DMS79 treated with DMSO at 0.1 percent for 48 hours (cell line): ENCODE measurements at regions not wholly inside any gene's neighbourhood (a gene's known extent, or its start where the extent isn't known, plus 50 kb on each side); places are given as distances from the start of the nearest gene placed in this dataset.

ENCODE experiments used
- DNase-seq: peaks from one replicate; lab custom pipeline; 2025; lab: John Stamatoyannopoulos, UW

GRCh38 chr6:44500074-44500473, 112.6 kb downstream of the CDC5L start:
- DNase-seq = no peak

- no peak for DNase-seq
Observed at GRCh38 chr6:44503471-44503870, 116.0 kb downstream of the CDC5L start.

- DNase-seq = no peak
Observed at GRCh38 chr6:44504301-44504791, 116.8 kb downstream of the CDC5L start.

GRCh38 chr6:44505751-44506150, 118.2 kb downstream of the CDC5L start:
- no peak for DNase-seq

GRCh38 chr6:44507014-44507413, 119.5 kb downstream of the CDC5L start:
- no peak for DNase-seq

GRCh38 chr6:44508646-44509045, 121.1 kb downstream of the CDC5L start:
- no peak for DNase-seq

- DNase-seq = no peak
Observed at GRCh38 chr6:44511126-44511525, 123.6 kb downstream of the CDC5L start.

- DNase-seq = peak; percentile 65
Observed at GRCh38 chr6:44512868-44513741, 125.6 kb downstream of the CDC5L start.

- no peak for DNase-seq
Observed at GRCh38 chr6:44514085-44514484, 126.6 kb downstream of the CDC5L start.

GRCh38 chr6:44514576-44515193, 127.2 kb downstream of the CDC5L start:
- no peak for DNase-seq

- DNase-seq = no peak
Observed at GRCh38 chr6:44522871-44523270, 135.4 kb downstream of the CDC5L start.

GRCh38 chr6:44524476-44525227, 137.1 kb downstream of the CDC5L start:
- DNase-seq = no peak

- DNase-seq = no peak
Observed at GRCh38 chr6:44525761-44526351, 138.3 kb downstream of the CDC5L start.

GRCh38 chr6:44527181-44527580, 139.7 kb downstream of the CDC5L start:
- DNase-seq = no peak

- no peak for DNase-seq
Observed at GRCh38 chr6:44527583-44528369, 140.3 kb downstream of the CDC5L start.

GRCh38 chr6:44528370-44528644, 140.8 kb downstream of the CDC5L start:
- DNase-seq = no peak

- no peak for DNase-seq
Observed at GRCh38 chr6:44528716-44529115, 141.2 kb downstream of the CDC5L start.

- no peak for DNase-seq
Observed at GRCh38 chr6:44529146-44529905, 141.8 kb downstream of the CDC5L start.

GRCh38 chr6:44530209-44530909, 142.9 kb downstream of the CDC5L start:
- no peak for DNase-seq

GRCh38 chr6:44530910-44531234, 143.4 kb downstream of the CDC5L start:
- DNase-seq = no peak
